Mesothelial cell of epicardium (in vitro differentiated cells): ENCODE measurements at regions not wholly inside any gene's neighbourhood (a gene's known extent, or its start where the extent isn't known, plus 50 kb on each side); places are given as distances from the start of the nearest gene placed in this dataset.

Source experiments
- DNase-seq, 2 experiments: peaks; one replicate each; pipeline ENCODE4 v3.0.0; 2021; ENCODE audit warnings: low spot score in 2 of 2; ENCODE audit not compliant: unreplicated experiment in 2 of 2
- H3K27ac Mint-ChIP-seq: 2 replicates; pipeline ENCODE4 v1.8.0; 2021; ENCODE audit warnings: mixed read lengths
- H3K27me3 Mint-ChIP-seq: 2 replicates; pipeline ENCODE4 v1.8.0; 2021; ENCODE audit warnings: low read depth, mixed read lengths
- H3K36me3 Mint-ChIP-seq: 2 replicates; pipeline ENCODE4 v1.8.0; 2021; ENCODE audit warnings: mixed read lengths
- H3K4me1 Mint-ChIP-seq: 2 replicates; pipeline ENCODE4 v1.8.0; 2021; ENCODE audit warnings: mixed read lengths
- H3K4me3 Mint-ChIP-seq: 2 replicates; pipeline ENCODE4 v1.8.0; 2021; ENCODE audit warnings: mild to moderate bottlenecking, moderate library complexity, mixed read lengths
- H3K9me3 Mint-ChIP-seq: 2 replicates; pipeline ENCODE4 v1.8.0; 2021; ENCODE audit warnings: mixed read lengths
- TF ChIP-seq, protein P1 (sequence below): fragments of 200-600 bp; sonication (generic); IDR thresholded peaks from one replicate; pipeline ENCODE4 v1.5.0; 2021; ENCODE audit warnings: antibody characterized with exemption; ENCODE audit not compliant: unreplicated experiment

DNA sequence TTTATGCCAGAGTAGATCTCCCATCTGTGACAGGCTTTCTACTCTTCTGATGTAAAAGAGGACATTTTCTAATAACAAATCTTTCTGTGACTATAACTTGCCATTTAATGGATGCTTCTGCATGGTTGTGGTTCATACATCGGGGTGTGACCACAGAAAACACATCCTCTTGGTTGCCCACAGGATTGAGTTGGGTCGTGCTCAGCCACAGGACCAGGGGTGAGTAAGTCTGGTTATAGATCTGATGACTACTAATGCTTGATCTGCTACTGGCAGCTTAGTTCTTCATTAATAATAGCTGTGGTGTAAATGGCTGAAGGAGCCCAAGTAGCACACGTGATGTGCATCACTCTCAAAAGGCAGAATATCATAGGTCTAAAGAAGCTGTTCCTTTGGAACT is 328.2 kb downstream of the RWDD3 start:
- Mint-ChIP-seq H3K9me3 (peaks cover 23% of the 10 kb centered on the region), H3K27me3 (no peaks in the 10 kb centered on the region), H3K36me3 (peaks cover 2% of the 10 kb centered on the region), H3K27ac (no peak overlapping the region), H3K4me3 (no peak overlapping the region), H3K4me1 (no peaks in the 10 kb centered on the region)
- DNase-seq: no peak
- TF ChIP-seq, protein P1, sequence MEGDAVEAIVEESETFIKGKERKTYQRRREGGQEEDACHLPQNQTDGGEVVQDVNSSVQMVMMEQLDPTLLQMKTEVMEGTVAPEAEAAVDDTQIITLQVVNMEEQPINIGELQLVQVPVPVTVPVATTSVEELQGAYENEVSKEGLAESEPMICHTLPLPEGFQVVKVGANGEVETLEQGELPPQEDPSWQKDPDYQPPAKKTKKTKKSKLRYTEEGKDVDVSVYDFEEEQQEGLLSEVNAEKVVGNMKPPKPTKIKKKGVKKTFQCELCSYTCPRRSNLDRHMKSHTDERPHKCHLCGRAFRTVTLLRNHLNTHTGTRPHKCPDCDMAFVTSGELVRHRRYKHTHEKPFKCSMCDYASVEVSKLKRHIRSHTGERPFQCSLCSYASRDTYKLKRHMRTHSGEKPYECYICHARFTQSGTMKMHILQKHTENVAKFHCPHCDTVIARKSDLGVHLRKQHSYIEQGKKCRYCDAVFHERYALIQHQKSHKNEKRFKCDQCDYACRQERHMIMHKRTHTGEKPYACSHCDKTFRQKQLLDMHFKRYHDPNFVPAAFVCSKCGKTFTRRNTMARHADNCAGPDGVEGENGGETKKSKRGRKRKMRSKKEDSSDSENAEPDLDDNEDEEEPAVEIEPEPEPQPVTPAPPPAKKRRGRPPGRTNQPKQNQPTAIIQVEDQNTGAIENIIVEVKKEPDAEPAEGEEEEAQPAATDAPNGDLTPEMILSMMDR: no peak

DNA sequence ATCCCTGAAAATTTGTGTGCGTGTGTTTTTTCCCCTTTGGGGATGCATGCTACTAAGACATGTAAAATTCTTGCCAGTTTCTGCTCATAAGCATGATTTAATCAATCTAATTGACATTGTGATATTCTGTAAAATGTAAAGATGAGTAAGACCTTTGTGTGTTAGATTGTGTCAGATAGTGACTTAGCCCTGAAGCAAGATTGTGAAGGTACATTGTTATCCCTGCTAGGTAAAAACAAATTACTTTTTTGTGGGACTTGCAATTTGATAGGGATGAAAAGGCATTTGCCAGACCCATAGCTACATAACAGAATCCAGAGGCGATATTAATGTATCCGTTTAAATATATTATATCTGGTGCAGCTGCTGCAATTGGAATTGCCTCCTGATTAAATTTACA is 338.0 kb downstream of the RWDD3 start:
- TF ChIP-seq, protein P1: no peak
- Mint-ChIP-seq H3K9me3 (no peaks in the 10 kb centered on the region), H3K4me3 (no peak overlapping the region)

DNA sequence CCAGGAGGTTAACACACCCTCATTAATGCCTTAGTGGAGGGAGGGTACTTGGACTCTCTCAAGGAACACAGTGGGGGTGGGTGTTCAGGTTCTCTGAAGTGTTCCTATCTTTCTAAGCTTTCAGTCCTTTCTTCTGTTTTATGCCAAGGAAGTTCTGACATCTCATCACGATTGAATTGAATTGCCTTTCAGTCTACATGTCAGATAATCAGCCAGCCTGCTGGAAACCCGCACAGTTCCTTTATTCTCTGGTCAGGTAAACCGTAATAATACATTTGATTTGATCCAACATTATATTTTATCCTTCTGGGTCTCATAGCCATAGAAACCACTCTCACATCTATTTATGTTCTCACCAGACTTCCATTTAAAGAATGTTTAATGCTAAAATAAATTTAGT is 339.0 kb downstream of the RWDD3 start:
- Mint-ChIP-seq H3K9me3 (no peaks in the 10 kb centered on the region), H3K4me3 (no peak overlapping the region), H3K27ac (no peak overlapping the region), H3K36me3 (no peaks in the 10 kb centered on the region), H3K27me3 (peaks cover 12% of the 10 kb centered on the region), H3K4me1 (no peaks in the 10 kb centered on the region)
- no peak for DNase-seq
- TF ChIP-seq, protein P1: no peak

More for the DNA sequence above, 338.0 kb downstream of the RWDD3 start:
- Mint-ChIP-seq H3K4me1 (no peaks in the 10 kb centered on the region), H3K27me3 (peaks cover 12% of the 10 kb centered on the region), H3K36me3 (no peaks in the 10 kb centered on the region), H3K27ac (no peak overlapping the region)
- no peak for DNase-seq

DNA sequence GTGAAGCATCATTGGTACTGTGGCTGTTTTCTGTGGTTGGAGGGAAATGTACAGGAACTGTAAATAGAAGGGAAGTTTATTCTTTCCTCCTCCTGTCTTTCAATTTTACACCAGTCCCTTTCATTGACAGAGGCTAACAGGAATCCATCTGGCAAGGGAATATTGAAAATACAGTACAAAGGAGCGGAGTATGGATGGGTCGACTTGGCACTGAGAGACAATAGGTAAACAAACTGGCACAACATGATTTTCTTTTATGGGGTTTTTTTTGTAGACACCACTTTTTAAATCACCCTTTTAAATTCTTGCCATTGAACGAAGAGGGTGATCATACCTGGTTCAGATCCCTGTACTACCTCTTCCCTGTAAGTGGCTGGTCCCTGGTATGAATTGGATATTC is 341.3 kb downstream of the RWDD3 start:
- TF ChIP-seq, protein P1: no peak
- no peak overlapping the region for H3K4me3 Mint-ChIP-seq
- no peak overlapping the region for H3K27ac Mint-ChIP-seq
- no peaks in the 10 kb centered on the region for H3K4me1 Mint-ChIP-seq
- H3K27me3 Mint-ChIP-seq: peaks cover 17% of the 10 kb centered on the region
- no peaks in the 10 kb centered on the region for H3K36me3 Mint-ChIP-seq
- no peaks in the 10 kb centered on the region for H3K9me3 Mint-ChIP-seq
- DNase-seq: no peak

DNA sequence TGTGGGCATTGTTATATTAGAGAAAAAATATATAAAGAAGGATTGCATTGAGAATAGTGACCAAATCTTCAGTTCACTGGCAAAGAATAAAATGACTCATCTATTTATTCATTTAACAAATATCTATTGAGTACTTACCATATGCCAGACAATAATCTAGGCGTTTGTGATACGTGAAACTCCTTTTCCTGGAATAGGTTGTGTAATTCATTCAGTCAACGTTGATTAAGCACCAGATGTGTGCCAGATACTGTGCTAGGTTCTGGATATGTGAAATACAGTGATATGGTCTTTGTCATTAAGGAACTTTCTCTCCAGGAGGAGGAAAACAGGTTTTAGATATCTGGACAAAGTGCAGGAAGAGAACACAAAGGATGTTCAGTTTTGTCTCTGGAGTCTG is 344.5 kb downstream of the RWDD3 start:
- Mint-ChIP-seq H3K27me3 (peaks cover 17% of the 10 kb centered on the region), H3K9me3 (no peaks in the 10 kb centered on the region)

More for the DNA sequence above, 344.5 kb downstream of the RWDD3 start:
- Mint-ChIP-seq H3K27ac (no peak overlapping the region), H3K4me1 (no peaks in the 10 kb centered on the region), H3K4me3 (no peak overlapping the region), H3K36me3 (no peaks in the 10 kb centered on the region)
- DNase-seq: no peak
- TF ChIP-seq, protein P1: no peak
